ENCODE measurements at regions not wholly inside any gene's neighbourhood (a gene's known extent, or its start where the extent isn't known, plus 50 kb on each side); places are given as distances from the start of the nearest gene placed in this dataset.

- peaks cover 4 to 57% (median 22%) of the 10 kb centered on the region in 9 donors for H3K4me1 ChIP-seq
- peak overlapping the region in 9 of 10 donors; percentile 23 to 51 (median 47) for H3K4me3 ChIP-seq
- no peaks in the 10 kb centered on the region for H3K27me3 ChIP-seq
- H3K36me3 ChIP-seq: no peaks in the 10 kb centered on the region
- intact Hi-C loops (cut with DNase I): loop anchor here in 2 of 10 donors (2.0 to 5.0 kb wide), 2 partner anchors 55 kb away; partner anchors contain the start of gene GADD45G (in 1 of the 2)
- WGBS, 2 donors: 25 to 29% methylated on average over 21 of the region's 21 CpGs
- TF ChIP-seq, protein P1, sequence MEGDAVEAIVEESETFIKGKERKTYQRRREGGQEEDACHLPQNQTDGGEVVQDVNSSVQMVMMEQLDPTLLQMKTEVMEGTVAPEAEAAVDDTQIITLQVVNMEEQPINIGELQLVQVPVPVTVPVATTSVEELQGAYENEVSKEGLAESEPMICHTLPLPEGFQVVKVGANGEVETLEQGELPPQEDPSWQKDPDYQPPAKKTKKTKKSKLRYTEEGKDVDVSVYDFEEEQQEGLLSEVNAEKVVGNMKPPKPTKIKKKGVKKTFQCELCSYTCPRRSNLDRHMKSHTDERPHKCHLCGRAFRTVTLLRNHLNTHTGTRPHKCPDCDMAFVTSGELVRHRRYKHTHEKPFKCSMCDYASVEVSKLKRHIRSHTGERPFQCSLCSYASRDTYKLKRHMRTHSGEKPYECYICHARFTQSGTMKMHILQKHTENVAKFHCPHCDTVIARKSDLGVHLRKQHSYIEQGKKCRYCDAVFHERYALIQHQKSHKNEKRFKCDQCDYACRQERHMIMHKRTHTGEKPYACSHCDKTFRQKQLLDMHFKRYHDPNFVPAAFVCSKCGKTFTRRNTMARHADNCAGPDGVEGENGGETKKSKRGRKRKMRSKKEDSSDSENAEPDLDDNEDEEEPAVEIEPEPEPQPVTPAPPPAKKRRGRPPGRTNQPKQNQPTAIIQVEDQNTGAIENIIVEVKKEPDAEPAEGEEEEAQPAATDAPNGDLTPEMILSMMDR (IDR thresholded peaks at IDR 0.05): no peak
- ATAC-seq (peak; percentile 94 to 99 (median 97)), DNase-seq (peak; percentile 98 to 99)
- peak overlapping the region; percentile 50 to 88 (median 82) for H3K27ac ChIP-seq
- no peaks in the 10 kb centered on the region for H3K9me3 ChIP-seq
These were observed 57.3 kb downstream of the GADD45G start for GRCh38 chr9:89661956-89662717.

DNA sequence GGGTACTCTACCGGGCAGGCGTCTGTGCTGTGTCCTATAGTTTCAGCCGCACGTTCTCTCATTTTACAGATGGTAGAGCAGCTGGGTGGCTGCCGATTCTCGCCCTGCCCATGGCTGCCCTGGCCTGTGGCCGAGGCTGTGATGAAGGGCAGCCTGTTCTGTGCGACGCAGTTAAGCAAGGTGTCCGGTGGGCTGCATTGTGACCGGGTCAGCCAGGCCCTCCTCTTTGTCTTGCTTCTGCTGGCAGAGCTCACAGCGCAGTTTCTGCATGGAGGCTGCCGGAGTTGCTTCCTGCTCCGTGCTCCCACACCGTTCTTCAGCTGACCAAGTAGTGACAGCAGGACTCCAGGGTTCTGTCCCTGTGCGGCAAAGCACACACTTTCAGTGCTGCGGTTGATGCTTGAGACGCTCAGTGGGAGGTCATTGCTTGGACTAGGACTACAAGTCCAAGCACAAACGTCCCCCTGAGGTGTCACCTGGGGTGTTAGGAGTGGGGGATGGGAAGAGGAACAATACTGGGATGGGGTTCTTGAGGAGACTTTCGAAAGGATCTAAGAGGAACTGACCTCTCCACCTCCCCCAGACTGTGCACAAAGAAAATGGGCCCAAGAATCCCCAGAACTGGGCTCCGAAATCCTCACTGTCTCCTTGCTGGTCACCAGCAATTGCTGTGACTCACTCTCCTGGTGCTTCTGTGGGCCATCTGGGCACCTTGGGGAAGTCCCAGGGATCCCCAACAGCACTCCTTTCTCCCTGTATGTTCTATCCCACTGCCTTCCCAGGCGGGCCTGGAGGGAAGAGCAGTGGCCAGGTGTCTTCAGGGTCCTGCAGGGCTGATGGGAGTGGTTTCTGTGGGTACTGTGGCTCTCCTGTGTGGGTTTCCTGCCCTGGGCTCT lies 58.2 kb downstream of the GADD45G start:
- intact Hi-C loops (cut with DNase I): loop anchor here in 2 of 10 donors (2.0 to 5.0 kb wide), 2 partner anchors 56 kb away; partner anchors contain the start of gene GADD45G (in 1 of the 2)
- no peaks in the 10 kb centered on the region for H3K27me3 ChIP-seq
- WGBS, 2 donors: 90% methylated on average over 22 of the region's 22 CpGs
- no peak for DNase-seq
- TF ChIP-seq, protein P1 (IDR thresholded peaks at IDR 0.05): no peak
- ATAC-seq: no peak
- peak overlapping the region in 3 of 10 donors; percentile 81 to 84 (median 84) for H3K27ac ChIP-seq
- no peaks in the 10 kb centered on the region for H3K9me3 ChIP-seq
- no peaks in the 10 kb centered on the region for H3K36me3 ChIP-seq
- H3K4me3 ChIP-seq: no peak overlapping the region
- H3K4me1 ChIP-seq: peaks cover 4 to 51% (median 23%) of the 10 kb centered on the region in 9 donors

- Histone ChIP-seq H3K9me3 (no peaks in the 10 kb centered on the region), H3K27ac (peak overlapping the region in 1 of 10 donors; percentile 40)
These were observed 58.8 kb downstream of the GADD45G start for GRCh38 chr9:89663614-89663970.

More at GRCh38 chr9:89663614-89663970, 58.8 kb downstream of the GADD45G start:
- Histone ChIP-seq H3K4me1 (peaks cover 4 to 47% (median 23%) of the 10 kb centered on the region in 9 donors), H3K27me3 (no peaks in the 10 kb centered on the region), H3K4me3 (no peak overlapping the region), H3K36me3 (no peaks in the 10 kb centered on the region)
- 92% methylated on average over 3 of the region's 3 CpGs for WGBS, 2 donors
- DNase-seq (no peak), ATAC-seq (no peak)
- intact Hi-C loops (cut with DNase I): loop anchor here in 2 of 10 donors (2.0 to 5.0 kb wide), 2 partner anchors 56 to 57 kb away; partner anchors contain the start of gene GADD45G (in 1 of the 2)
- TF ChIP-seq, protein P1 (IDR thresholded peaks at IDR 0.05): no peak
